GM21526 (cell line): ENCODE measurements at regions not wholly inside any gene's neighbourhood (a gene's known extent, or its start where the extent isn't known, plus 50 kb on each side); places are given as distances from the start of the nearest gene placed in this dataset.

Experiments
- ATAC-seq: cut with Tn5 transposase; IDR thresholded peaks from one replicate; pipeline ENCODE4 v1.9.1; 2021; ENCODE audit warnings: moderate library complexity; ENCODE audit not compliant: unreplicated experiment, low FRiP score

DNA sequence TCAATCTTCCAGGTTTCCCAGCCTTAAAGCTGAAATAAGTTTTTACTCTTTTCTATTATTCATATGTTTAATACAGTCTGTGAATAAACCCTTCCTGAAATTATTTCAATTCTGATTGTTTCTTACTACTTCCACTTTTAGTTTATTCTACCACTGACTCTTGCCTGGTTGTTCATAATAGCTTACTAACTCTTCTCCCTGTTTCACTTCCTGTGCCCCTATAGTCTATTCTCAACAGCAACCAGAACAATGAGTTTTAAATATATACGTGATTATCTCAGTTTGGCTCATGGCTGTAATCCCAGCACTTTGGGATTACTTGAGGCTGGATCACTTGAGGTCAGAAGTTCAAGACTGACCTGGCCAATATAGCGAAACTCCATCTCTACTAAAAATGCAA is 408.0 kb upstream of the SPOCK3 start:
- ATAC-seq, result no peak

DNA sequence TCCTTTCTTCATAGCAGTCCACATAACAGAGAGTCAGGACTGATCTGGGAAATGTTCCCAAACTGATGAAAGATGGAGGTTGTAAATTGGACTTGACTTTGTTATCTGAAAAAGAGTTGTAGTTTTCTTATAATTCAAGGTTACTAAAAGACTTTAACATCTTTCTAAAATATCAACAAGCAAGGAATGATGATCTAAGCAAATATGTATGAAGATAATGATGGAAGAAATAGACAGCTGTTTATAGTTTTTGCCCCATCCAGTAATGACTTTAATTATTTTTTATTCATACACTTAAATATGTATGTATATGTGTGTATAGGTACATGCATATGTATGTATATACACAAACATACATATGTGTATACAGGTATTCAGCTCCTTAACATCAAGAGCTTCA is 411.1 kb upstream of the SPOCK3 start:
- no peak for ATAC-seq

DNA sequence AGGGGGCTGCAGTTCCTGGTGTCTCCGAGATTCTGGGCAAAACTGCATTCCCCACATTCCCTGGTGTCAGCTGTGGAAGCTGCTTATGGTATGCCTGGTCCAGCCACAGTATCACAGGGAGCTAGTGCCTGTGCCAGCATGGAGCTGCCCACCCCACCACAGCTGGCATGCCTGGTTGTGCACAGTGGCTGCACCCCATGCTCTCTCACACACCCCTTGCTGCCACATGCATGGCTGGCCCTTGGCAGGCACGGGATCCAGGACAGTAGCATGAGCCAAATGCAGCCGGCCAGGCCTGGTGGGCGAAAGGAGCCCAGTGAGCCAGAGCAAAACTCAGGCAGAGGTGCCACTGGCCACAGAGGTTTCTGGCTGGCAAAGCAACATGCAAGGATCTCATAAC is 418.0 kb upstream of the SPOCK3 start:
- no peak for ATAC-seq

DNA sequence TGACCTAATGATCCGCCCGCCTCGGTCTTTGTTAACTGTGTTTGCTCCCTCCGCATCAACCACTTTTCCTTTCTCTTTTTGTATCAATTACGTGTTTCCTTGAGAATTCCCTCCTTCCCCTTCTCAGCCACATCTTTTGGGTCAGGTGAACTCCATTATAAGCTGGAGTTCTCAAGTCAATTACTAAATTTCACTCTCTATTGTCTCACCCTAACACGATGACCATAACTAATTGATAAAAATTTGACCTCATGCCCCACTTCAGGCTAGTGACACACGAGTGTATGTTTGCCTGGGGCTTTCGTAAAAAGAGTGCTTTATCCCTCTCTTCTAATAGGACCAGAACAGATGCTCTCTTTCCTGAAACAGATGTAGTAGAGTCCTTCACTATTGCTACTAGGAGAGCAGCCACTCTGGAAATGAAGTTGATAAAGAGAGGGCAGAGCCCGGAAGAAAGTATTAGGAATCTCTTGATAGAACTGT is 403.6 kb upstream of the ANXA10 start:
- ATAC-seq, result no peak

DNA sequence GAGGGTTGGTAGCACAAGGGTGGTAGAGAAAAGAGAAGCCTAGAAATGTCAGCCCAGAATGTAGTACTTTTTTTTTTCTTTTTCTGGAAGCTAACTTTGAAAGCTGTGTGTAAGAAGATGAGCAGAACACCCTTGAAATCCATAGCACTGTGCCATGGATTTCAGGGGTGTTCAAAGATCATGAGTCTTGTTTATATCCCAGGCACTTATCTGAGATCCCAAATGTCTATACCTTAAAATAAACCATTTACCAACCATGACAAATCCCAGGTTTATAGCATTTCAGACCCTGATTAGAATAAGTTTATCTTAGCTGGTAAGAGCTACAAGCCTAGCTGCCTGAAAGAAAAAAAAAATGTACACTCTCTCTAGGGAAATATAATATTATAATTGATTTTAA is 389.9 kb upstream of the ANXA10 start:
- ATAC-seq, result no peak

DNA sequence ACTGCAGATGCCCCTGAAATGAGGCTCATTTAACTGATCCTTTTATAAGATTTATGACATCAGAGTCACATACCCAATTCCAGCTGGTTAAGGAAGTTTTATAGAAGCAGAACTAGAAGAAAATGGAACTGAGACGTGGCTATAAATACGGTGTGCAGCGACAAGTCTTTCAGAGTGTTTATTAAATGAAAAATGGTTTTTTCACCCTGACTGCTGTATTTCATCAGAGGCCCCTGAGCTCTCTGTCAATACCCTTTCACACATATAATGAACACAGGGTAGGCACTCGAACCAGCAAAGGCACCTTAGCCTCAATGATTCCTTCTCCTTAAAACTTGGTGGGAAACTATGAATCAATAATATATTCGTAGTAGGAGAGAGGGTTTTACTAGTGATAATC is 380.8 kb upstream of the ANXA10 start:
- no peak for ATAC-seq

DNA sequence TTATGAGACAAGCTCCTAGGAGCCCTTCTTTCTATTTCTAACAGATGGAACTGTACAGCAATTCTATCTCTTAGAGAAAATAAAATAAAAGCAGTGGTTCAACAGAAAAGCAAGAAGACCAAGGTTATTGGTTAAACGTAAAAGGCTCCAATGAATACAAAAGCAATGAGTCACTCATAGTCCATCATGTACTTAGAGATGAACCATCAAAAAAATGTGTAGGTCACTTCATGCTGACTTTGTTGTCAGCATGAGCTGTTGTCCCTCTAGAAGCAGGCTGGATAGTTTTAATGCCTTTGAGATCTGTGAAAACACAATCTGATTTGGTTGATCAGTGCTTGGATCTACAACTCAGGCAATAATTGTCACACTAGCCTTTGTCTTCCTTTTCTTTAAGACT is 378.6 kb upstream of the ANXA10 start:
- ATAC-seq, result no peak

DNA sequence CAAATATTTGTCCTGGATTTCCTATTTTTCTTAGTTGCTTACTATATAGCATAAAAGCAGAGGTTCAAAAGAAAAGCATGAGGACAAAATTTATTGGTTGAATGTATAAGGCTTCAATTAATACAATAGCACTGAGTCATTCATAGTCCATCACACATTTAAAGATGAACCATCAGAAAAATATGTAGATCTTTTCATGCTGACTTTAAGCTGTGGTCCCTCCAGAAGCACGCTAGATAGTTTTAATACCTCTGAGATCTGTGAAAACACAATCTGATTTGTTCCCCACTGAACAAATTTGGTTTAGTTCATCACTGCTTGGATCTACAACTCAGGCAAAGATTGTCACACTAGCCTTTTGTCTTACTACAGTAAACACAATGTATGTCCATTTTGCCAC is 377.2 kb upstream of the ANXA10 start:
- ATAC-seq, result no peak

DNA sequence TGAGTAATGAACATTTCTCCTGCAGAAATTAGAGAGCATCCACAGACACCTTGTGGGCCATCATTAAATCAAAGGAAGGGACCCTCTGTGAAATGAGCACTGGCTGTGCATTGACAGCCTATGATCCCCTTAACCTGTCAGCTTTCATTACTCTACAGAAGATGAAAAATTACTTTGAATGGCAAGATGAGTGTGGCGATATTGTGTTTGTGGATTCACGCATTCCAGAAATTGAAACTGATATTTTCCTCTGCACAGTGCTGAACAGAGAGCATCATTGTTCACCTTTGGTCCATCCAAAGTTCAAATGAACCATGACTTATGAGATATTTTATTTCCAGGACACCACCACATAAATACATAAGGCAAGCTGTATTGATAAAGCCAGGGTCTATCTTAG is 374.8 kb upstream of the ANXA10 start:
- no peak for ATAC-seq

DNA sequence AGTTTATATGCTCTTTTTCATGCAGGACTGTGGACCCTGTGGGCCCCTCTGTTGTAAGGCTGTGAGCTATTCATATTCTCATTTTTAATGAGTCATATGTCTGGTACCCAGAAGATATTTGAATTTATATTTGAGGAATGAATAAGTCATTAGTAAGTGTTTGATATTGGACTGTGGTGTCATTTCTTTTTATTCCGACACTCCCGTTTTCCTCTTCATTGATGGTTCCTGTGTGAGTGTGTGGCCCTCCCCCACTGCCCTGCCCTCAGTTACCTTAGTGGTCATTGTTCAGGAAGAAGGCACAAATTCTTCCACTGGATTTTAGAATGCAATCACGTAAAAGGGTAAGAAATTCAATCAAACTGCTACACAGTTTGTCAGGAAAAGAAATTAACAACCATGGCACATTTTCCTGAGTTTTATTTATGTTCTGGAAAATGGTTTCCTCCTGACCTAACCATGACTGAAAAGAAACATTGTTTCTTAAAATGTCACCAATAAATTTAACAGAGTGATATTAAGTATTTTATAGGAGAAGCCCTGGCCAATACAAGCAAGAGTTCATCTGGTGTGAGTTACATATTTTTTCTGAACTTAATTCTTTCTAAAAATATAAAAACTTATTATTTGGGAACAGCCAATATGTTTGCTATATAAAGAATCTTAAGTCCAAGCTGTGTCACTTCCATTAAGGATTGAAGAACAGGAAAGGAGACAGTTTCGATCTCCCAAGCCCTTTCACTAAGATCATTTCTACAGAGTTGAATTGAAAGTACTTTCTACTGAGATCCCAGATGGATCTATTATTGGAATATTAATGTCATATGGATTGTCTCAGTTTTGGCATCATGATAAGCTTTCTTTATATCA is 370.5 kb upstream of the ANXA10 start:
- ATAC-seq, result no peak

DNA sequence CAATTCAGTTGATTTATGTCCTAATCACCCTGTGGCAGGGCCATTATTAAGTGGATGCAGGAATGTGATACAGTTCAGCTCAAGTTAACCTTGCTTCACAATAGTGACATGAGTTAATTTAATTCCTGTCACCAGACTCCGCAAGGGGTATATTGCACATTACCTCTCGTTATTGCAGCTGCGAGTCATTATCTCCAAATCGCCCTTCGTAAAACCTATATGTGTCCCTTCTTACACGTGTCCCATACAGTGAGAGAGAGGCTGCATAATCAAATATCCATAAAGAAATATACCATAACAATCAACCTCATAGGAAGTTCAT is 369.9 kb upstream of the ANXA10 start:
- no peak for ATAC-seq

DNA sequence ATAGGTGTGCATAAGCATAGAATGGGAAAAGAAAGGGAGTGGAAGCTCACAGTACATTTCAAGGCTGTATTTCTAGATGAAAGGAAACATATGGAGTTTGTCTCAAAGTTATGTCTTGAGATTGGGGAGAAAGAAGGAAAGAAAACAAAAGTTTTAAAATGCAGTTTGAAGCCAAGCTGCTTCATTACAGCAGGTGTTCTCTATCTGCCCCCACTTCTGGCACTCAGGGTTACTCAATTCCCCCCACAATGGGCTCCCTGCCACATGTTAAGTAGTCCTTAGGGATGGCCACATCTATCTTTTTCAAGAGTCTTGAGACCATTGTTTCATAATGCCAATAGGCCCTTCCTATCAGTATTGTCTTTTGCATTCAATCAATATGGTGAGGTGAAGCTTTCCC is 367.4 kb upstream of the ANXA10 start:
- ATAC-seq, result no peak

DNA sequence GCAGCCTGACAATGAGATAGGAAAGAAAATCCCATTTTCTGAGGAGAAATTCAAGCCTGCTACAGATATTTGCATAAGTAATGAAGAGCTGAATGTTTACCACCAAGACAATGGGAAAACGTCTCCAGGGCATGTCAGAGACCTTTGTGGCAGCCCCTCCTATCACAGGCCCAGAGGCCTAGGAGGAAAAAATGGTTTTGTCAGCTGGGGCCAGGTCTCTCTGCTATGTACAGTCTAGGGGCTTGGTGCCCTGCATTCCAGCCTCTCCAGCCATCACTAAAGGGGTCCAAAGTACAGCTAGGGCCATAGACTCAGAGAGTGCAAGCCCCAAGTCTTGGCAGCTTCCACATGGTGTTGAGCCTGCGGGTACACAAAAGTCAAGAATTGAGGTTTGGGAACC is 361.6 kb upstream of the ANXA10 start:
- ATAC-seq, result no peak

DNA sequence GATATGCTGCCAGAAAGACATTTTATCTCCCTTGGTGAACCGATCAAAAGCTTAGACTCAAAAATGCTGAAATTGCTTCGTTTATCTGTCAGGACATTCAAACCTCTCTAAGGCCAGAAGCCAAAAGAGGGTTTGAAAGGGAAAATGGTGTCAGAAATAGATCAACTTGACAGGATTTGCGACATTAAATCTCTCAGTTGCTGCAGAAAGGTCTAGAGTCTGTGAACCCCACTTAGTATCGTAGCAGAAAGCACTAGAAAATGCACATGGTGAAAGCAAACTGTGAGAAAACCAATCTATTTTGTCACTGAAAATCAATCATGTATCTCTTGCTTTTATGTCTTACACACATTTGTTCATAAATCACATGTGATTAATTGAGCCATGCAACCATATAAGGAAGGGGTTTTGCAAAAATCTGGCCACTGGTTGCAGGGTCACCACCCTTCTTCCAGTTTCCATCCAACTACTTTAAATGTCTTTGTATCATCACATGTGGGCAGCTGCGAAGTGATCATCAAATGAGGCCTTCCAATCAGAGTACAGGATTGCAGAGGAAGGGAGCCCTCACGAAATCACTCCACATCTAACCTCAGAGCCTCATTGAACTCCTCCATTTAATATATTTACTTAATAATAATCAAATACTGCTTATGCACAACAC is 347.2 kb upstream of the ANXA10 start:
- ATAC-seq, result no peak

DNA sequence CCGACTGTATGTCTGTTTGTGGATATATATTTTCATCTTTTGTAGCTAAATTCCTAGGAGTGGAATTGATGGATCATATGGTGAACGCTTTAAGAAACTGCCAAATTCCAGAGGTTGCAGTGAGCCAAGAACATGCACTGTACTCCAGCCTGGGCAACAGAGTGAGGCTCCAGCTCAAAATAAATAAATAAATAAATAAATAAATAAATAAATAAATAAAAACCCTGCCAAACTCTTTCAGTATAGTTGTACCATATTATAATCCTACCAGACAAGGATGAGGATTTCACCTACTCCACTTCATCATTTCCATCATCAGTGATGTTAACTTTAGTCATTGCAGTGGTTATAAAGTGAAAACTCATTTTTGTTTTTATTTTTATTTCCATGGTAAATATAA is 325.1 kb upstream of the ANXA10 start:
- no peak for ATAC-seq

DNA sequence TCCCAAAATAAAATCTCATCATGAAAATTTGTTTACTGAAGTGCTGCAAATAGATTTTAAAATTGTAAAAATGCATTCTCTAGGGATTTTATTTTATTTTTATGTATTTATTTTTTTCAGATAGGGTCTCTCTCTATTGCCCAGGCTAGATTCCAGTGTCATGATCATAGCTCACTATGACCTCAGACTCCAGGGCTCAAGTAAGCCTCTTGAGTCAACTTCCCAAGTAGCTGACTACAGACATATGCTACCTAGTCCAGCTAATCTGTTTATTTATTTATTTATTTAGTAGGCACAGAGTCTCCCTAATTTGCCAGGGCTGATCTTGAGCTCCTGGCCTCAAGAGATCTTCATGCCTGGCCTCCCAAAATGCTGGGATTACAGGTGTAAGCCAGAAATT is 317.7 kb upstream of the ANXA10 start:
- no peak for ATAC-seq

DNA sequence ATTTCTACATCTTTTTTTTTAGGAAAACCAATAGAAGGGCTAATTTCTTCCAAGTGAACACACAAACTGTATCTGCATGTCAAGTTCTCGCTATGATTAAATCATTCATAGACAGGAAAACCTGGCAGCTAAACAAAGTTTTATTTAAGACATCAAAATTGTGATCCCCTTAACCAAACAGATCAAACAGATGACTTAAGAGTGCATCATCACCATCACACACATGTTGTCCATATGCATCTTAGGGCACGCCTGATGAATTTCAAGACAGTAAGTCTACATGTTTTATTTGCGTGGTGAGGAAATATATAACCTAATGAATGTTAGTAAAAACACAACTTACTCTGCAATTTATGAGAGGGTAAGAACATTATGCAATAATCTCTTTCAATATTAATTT is 317.0 kb upstream of the ANXA10 start:
- no peak for ATAC-seq

DNA sequence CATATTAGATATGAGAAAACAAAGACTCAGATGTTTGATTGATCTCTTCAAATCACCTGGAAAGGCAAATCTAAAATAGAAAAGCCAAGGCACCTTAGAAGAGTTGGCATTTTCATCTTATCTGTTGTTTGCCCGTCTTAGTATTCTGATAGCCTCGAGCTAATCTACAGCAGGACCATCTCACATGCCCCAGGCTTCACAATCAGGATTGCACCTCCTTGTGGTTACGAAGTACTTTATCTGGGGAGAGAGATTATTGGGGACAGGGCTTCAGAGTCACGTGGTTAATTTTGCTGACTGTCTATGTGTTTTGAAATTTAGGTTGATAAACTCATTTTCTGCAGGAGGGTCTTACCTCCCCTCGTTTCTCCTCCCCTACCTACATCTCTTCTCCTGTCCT is 313.1 kb upstream of the ANXA10 start:
- no peak for ATAC-seq

DNA sequence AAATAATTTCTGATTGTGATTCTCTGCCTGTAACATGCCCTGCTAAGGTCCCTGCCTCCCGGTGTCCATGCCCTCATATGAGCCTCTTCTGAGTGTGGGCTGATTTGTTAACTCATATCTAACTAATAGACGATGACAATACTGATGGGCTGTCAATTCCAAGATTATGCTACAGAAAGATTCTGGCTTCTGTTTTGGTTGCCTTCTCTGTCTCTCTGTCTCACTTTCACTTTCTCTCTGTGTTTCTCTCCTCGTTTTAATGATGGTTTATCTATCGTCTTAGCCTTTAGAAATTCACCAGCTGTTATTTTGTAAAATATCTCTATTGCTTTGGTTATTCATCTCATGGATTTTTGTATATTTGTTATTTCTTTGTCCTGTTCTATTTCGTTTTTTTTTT is 312.5 kb upstream of the ANXA10 start:
- no peak for ATAC-seq

DNA sequence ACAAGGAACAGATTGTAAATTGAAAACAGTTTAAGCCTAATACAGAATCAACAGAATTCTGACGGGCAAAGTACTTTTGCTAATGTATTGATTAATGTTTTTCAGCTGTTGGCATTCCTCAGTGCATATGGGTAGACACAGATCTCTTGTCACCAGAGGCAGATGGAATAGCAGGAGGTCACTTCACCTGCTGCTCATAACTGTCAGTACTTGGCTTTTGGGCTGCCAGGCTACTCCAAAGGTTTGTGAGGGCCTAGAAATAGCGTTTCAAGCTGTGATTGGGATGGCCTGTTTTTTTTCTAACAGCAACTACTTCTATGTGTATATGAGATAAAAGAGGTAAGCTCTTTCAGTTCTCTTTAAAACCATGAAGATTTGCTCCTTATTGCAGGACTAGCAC is 307.5 kb upstream of the ANXA10 start:
- ATAC-seq, result no peak

DNA sequence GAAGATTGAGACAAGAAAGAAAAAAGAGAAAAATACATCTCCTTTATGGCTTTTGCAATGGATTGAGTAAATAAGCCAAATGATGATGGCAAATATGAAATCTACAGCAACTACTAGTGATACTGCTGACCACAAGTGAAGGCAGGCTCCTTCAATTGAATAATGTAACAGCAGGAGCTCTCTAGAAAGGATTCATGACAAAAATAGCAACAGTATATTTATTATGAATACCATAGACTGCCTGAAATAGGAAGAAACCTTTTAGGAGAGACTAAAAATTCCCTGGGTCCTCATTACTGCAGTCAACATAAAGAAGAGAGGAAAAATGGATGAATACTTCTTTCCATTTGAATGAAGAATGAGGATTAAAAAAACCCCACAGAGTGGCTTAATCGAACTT is 306.8 kb upstream of the ANXA10 start:
- no peak for ATAC-seq

DNA sequence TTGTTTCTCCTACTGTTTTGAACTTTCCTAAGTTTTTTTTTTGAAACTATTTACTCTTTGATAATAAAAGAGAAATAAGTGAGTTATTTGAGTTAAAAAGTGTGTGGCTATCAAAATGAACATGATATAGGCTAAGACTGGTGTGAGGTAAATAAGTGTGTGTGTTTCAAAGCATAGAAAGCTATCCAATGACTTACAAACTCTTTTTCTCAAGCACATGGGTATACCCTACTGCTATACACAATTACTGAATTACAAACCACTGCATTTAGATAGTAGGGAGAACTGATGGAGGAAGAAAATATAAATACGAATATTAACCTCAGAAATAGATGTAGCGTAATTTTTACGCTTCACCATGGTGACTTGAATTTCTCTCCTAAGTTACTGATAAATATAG is 305.8 kb upstream of the ANXA10 start:
- ATAC-seq, result no peak
